ENCODE measurements at regions not wholly inside any gene's neighbourhood (a gene's known extent, or its start where the extent isn't known, plus 50 kb on each side); places are given as distances from the start of the nearest gene placed in this dataset.

DNA sequence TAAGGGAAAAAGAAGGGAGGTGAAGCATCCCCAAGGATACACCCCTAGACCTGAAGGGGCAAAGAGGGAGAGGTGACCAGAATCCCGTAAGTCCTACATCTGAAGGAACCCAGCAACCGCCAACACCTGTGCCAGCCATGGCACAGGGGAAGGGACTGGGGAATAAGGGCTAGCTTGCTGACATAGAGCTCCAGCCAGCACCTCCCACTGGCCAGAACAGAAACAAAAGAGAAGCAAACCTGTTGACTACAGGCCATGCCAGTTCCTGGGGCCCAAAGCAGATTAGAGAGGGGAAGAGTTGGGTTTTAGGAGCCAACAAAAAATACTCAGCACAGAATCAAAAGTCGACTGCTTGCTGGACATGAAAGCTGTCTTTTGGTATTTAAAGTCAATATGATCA lies 244.6 kb downstream of the SUCLG1 start:
- TF ChIP-seq, protein P1, sequence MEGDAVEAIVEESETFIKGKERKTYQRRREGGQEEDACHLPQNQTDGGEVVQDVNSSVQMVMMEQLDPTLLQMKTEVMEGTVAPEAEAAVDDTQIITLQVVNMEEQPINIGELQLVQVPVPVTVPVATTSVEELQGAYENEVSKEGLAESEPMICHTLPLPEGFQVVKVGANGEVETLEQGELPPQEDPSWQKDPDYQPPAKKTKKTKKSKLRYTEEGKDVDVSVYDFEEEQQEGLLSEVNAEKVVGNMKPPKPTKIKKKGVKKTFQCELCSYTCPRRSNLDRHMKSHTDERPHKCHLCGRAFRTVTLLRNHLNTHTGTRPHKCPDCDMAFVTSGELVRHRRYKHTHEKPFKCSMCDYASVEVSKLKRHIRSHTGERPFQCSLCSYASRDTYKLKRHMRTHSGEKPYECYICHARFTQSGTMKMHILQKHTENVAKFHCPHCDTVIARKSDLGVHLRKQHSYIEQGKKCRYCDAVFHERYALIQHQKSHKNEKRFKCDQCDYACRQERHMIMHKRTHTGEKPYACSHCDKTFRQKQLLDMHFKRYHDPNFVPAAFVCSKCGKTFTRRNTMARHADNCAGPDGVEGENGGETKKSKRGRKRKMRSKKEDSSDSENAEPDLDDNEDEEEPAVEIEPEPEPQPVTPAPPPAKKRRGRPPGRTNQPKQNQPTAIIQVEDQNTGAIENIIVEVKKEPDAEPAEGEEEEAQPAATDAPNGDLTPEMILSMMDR (IDR thresholded peaks at IDR 0.05; ENCODE audit: poor library complexity) = no peak
- TF ChIP-seq EZH2 (IDR thresholded peaks at IDR 0.05; ENCODE audit: borderline replicate concordance) = no peak
